ENCODE measurements at regions not wholly inside any gene's neighbourhood (a gene's known extent, or its start where the extent isn't known, plus 50 kb on each side); places are given as distances from the start of the nearest gene placed in this dataset.

DNA sequence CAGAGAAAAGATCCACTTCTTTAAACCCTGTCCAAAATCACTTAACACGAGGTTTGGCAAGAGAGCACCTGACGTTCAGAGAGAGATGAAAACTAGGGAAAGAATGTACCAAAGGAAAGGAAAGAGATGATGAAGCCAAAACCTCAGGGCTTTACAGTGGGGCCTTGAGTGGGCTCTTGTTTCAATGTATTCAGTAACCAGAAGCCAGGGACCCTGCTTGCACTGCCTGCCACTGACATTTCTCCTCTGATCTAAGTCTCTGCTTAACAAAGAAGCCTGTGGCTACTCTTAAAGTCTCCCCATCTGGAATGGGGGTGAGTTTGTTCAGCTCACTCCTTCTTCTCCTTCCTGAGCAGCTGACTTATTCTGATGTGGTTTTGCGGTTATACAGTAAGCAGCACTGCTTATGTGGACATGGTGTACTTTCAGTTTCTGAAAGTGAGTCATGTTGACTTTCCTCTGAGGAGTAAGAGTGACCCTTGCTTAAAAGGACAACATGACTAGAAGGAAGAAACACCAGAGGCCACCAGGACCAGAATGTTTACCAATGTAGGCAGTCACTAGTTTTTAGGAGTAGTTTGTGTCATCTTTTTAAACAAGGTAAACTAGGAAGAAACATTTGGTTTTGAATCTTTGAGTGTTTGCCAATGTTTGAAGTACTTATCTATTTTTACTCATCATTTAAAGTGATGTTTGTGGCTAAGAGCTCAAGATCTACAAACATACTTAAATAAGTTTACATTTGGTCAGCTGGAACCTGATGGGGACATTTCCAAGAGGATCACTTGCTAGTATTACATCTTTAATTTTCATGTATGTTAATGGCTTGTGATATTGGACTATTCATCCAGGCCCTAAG is 87.4 kb downstream of the FASLG start:
- intact Hi-C loops (cut with micrococcal nuclease): loop anchor here (10.0 kb wide), 1 partner anchor 1078 kb away; the partner anchor contains the start of genes CENPL and DARS2
- DNase-seq: no peak
- Histone ChIP-seq H3K4me1 (peaks cover 13% of the 10 kb centered on the region), H3K4me3 (no peak overlapping the region), H3K27me3 (ENCODE audit: low read depth) (peaks cover 12% of the 10 kb centered on the region), H3K27ac (replicated peaks) (peak overlapping the region; percentile 29), H3K36me3 (no peaks in the 10 kb centered on the region), H3K9me3 (replicated peaks) (no peaks in the 10 kb centered on the region)
- TF ChIP-seq CTCF (IDR thresholded peaks at IDR 0.05; ENCODE audit: borderline replicate concordance): no peak

GRCh38 chr1:172748201-172748600 is 89.3 kb downstream of the FASLG start:
- no peak for DNase-seq
- intact Hi-C loops (cut with micrococcal nuclease): loop anchor here (10.0 kb wide), 1 partner anchor 1077 kb away; the partner anchor contains the start of genes CENPL and DARS2

DNA sequence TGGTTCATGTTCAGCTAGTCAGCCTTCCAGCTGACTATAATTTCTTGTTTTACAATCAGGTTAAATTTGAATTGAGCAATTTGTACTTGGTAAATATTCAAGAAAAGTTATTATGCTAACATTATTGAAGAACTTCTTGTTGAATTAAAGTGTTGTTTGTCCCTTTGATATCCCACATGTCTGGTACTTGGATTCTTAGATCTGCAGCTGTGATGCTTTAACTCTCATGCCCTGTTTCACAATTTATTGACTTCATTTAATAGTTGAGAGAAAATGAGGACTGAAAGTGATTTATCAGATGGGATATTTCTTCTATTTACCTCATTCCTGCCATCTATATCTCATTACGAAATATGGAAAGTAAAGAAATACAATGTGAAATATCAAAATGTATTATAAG is 92.8 kb downstream of the FASLG start:
- peaks cover 15% of the 10 kb centered on the region for H3K27me3 ChIP-seq (ENCODE audit: low read depth)
- no peaks in the 10 kb centered on the region for H3K9me3 ChIP-seq (replicated peaks)
- intact Hi-C loops (cut with micrococcal nuclease): no loop called here
- DNase-seq: no peak
- TF ChIP-seq CTCF (IDR thresholded peaks at IDR 0.05; ENCODE audit: borderline replicate concordance): no peak
- peaks cover 2% of the 10 kb centered on the region for H3K4me1 ChIP-seq
- H3K36me3 ChIP-seq: no peaks in the 10 kb centered on the region
- no peak overlapping the region for H3K27ac ChIP-seq (replicated peaks)
- H3K4me3 ChIP-seq: no peak overlapping the region

More at GRCh38 chr1:172748201-172748600, 89.3 kb downstream of the FASLG start:
- Histone ChIP-seq H3K4me1 (peaks cover 13% of the 10 kb centered on the region), H3K9me3 (replicated peaks) (no peaks in the 10 kb centered on the region), H3K4me3 (no peak overlapping the region), H3K27me3 (ENCODE audit: low read depth) (peaks cover 4% of the 10 kb centered on the region), H3K27ac (replicated peaks) (no peak overlapping the region), H3K36me3 (no peaks in the 10 kb centered on the region)
- no peak for TF ChIP-seq CTCF (IDR thresholded peaks at IDR 0.05; ENCODE audit: borderline replicate concordance)

DNA sequence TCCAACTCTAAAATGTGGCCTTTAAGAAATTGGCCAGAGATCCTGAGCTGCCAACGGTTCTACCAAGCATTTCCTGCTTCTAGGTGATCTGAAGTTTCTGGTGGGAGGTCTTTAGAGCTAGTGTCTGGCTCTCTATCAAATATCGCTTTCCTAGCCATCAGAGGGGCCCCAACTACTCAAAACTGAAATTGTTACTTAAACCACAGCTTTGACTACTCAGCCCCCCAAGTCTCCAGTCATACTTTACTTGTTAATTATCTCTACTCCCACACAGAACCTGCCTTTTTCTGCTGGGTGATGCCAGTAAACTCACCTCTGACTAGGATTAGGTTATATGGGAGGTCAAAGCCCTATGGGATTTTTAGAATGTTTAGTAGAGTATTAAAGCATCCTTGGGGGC is 95.1 kb downstream of the FASLG start:
- no peaks in the 10 kb centered on the region for H3K4me1 ChIP-seq
- no peak overlapping the region for H3K4me3 ChIP-seq
- H3K36me3 ChIP-seq: no peaks in the 10 kb centered on the region
- no peak for DNase-seq
- intact Hi-C loops (cut with micrococcal nuclease): no loop called here
- H3K27me3 ChIP-seq (ENCODE audit: low read depth): peaks cover 27% of the 10 kb centered on the region
- no peak for TF ChIP-seq CTCF (IDR thresholded peaks at IDR 0.05; ENCODE audit: borderline replicate concordance)
- H3K9me3 ChIP-seq (replicated peaks): no peaks in the 10 kb centered on the region
- H3K27ac ChIP-seq (replicated peaks): no peak overlapping the region

GRCh38 chr1:172754609-172755008 is 95.7 kb downstream of the FASLG start:
- Histone ChIP-seq H3K9me3 (replicated peaks) (no peaks in the 10 kb centered on the region), H3K4me3 (no peak overlapping the region), H3K27ac (replicated peaks) (no peak overlapping the region), H3K4me1 (no peaks in the 10 kb centered on the region), H3K36me3 (no peaks in the 10 kb centered on the region), H3K27me3 (ENCODE audit: low read depth) (peaks cover 27% of the 10 kb centered on the region)
- TF ChIP-seq CTCF (IDR thresholded peaks at IDR 0.05; ENCODE audit: borderline replicate concordance): no peak
- intact Hi-C loops (cut with micrococcal nuclease): no loop called here
- DNase-seq: no peak

Data from left ventricle myocardium inferior (tissue), 1 donor.